ENCODE measurements at regions not wholly inside any gene's neighbourhood (a gene's known extent, or its start where the extent isn't known, plus 50 kb on each side); places are given as distances from the start of the nearest gene placed in this dataset.

GRCh38 chr4:17094876-17095210 lies 196.4 kb upstream of the LDB2 start:
- no peaks in the 10 kb centered on the region for H3K9me2 ChIP-seq (replicated peaks; ENCODE audit: control insufficient read depth, low read length)
- no peaks in the 10 kb centered on the region for H3K9me3 ChIP-seq (ENCODE audit: control insufficient read depth, insufficient read depth, low read length)
- no peaks in the 10 kb centered on the region for H3K79me2 ChIP-seq (ENCODE audit: control insufficient read depth, low read length)
- no peak overlapping the region for H3K27ac ChIP-seq (ENCODE audit: low read depth, low read length)
- no peaks in the 10 kb centered on the region for H3F3A ChIP-seq (ENCODE audit: control insufficient read depth, insufficient read depth)
- TF ChIP-seq EZH2phosphoT487 (IDR thresholded peaks at IDR 0.05; ENCODE audit: borderline replicate concordance, low read length) (no peak), CTCF (IDR thresholded peaks at IDR 0.05; ENCODE audit: low read depth, low read length, poor library complexity, severe bottlenecking) (no peak)
- no peaks in the 10 kb centered on the region for H3K4me1 ChIP-seq (ENCODE audit: control insufficient read depth, low read length)
- H3K4me3 ChIP-seq (ENCODE audit: low read length): no peak overlapping the region
- no peak overlapping the region for H3K4me2 ChIP-seq (ENCODE audit: low read length)
- no peaks in the 10 kb centered on the region for H3K36me3 ChIP-seq (ENCODE audit: control insufficient read depth, low read length)
- H4K20me1 ChIP-seq (ENCODE audit: control insufficient read depth, insufficient read depth, low read depth, low read length): no peaks in the 10 kb centered on the region
- H3K27me3 ChIP-seq (ENCODE audit: control insufficient read depth, low read length): no peaks in the 10 kb centered on the region

GRCh38 chr4:17094159-17094875 lies 195.9 kb upstream of the LDB2 start:
- no peaks in the 10 kb centered on the region for H3F3A ChIP-seq (ENCODE audit: control insufficient read depth, insufficient read depth)
- H3K9me2 ChIP-seq (replicated peaks; ENCODE audit: control insufficient read depth, low read length): no peaks in the 10 kb centered on the region
- no peak overlapping the region for H3K27ac ChIP-seq (ENCODE audit: low read depth, low read length)
- no peaks in the 10 kb centered on the region for H3K79me2 ChIP-seq (ENCODE audit: control insufficient read depth, low read length)
- no peaks in the 10 kb centered on the region for H3K4me1 ChIP-seq (ENCODE audit: control insufficient read depth, low read length)
- H3K4me2 ChIP-seq (ENCODE audit: low read length): no peak overlapping the region
- no peaks in the 10 kb centered on the region for H3K27me3 ChIP-seq (ENCODE audit: control insufficient read depth, low read length)
- H3K9me3 ChIP-seq (ENCODE audit: control insufficient read depth, insufficient read depth, low read length): no peaks in the 10 kb centered on the region
- TF ChIP-seq EZH2phosphoT487 (IDR thresholded peaks at IDR 0.05; ENCODE audit: borderline replicate concordance, low read length) (no peak), CTCF (IDR thresholded peaks at IDR 0.05; ENCODE audit: low read depth, low read length, poor library complexity, severe bottlenecking) (no peak)
- no peak overlapping the region for H3K4me3 ChIP-seq (ENCODE audit: low read length)
- H3K36me3 ChIP-seq (ENCODE audit: control insufficient read depth, low read length): no peaks in the 10 kb centered on the region
- no peaks in the 10 kb centered on the region for H4K20me1 ChIP-seq (ENCODE audit: control insufficient read depth, insufficient read depth, low read depth, low read length)

- Histone ChIP-seq H3K9me2 (replicated peaks; ENCODE audit: control insufficient read depth, low read length) (no peaks in the 10 kb centered on the region), H3K79me2 (ENCODE audit: control insufficient read depth, low read length) (no peaks in the 10 kb centered on the region), H3K4me2 (ENCODE audit: low read length) (no peak overlapping the region)
Measured at GRCh38 chr4:17093481-17093880, 195.0 kb upstream of the LDB2 start.

More at GRCh38 chr4:17093481-17093880, 195.0 kb upstream of the LDB2 start:
- no peak for TF ChIP-seq EZH2phosphoT487 (IDR thresholded peaks at IDR 0.05; ENCODE audit: borderline replicate concordance, low read length)
- no peak for TF ChIP-seq CTCF (IDR thresholded peaks at IDR 0.05; ENCODE audit: low read depth, low read length, poor library complexity, severe bottlenecking)
- Histone ChIP-seq H3K27ac (ENCODE audit: low read depth, low read length) (no peak overlapping the region), H3F3A (ENCODE audit: control insufficient read depth, insufficient read depth) (no peaks in the 10 kb centered on the region), H3K9me3 (ENCODE audit: control insufficient read depth, insufficient read depth, low read length) (no peaks in the 10 kb centered on the region), H4K20me1 (ENCODE audit: control insufficient read depth, insufficient read depth, low read depth, low read length) (no peaks in the 10 kb centered on the region), H3K36me3 (ENCODE audit: control insufficient read depth, low read length) (no peaks in the 10 kb centered on the region), H3K4me3 (ENCODE audit: low read length) (no peak overlapping the region), H3K4me1 (ENCODE audit: control insufficient read depth, low read length) (no peaks in the 10 kb centered on the region), H3K27me3 (ENCODE audit: control insufficient read depth, low read length) (no peaks in the 10 kb centered on the region)

Data from DOHH2 (cell line).